Activated T-helper 17 cell treated with anti-CD3 and anti-CD28 coated beads, Interleukin-2, amount 50 U/mL, for 72 hours (primary cell): ENCODE measurements at regions not wholly inside any gene's neighbourhood (a gene's known extent, or its start where the extent isn't known, plus 50 kb on each side); places are given as distances from the start of the nearest gene placed in this dataset.

ENCODE experiments used
- ATAC-seq: fragments of 150-1000 bp; cut with Tn5 transposase; replicated peaks from 2 replicates; pipeline ENCODE4 v1.10.0; 2021; ENCODE audit warnings: mild to moderate bottlenecking, moderate library complexity
- H3K27ac Mint-ChIP-seq: one replicate; pipeline ENCODE4 v1.8.0; 2022; ENCODE audit warnings: mixed read lengths
- H3K27me3 Mint-ChIP-seq: one replicate; pipeline ENCODE4 v1.8.0; 2022; ENCODE audit warnings: mixed read lengths
- H3K36me3 Mint-ChIP-seq: one replicate; pipeline ENCODE4 v1.8.0; 2022; ENCODE audit warnings: low read depth, mild to moderate bottlenecking, mixed read lengths
- H3K4me1 Mint-ChIP-seq: one replicate; pipeline ENCODE4 v1.8.0; 2022; ENCODE audit warnings: mixed read lengths
- H3K4me3 Mint-ChIP-seq: one replicate; pipeline ENCODE4 v1.8.0; 2022; ENCODE audit warnings: mild to moderate bottlenecking, mixed read lengths
- H3K9me3 Mint-ChIP-seq: one replicate; pipeline ENCODE4 v1.8.0; 2022; ENCODE audit warnings: mixed read lengths

DNA sequence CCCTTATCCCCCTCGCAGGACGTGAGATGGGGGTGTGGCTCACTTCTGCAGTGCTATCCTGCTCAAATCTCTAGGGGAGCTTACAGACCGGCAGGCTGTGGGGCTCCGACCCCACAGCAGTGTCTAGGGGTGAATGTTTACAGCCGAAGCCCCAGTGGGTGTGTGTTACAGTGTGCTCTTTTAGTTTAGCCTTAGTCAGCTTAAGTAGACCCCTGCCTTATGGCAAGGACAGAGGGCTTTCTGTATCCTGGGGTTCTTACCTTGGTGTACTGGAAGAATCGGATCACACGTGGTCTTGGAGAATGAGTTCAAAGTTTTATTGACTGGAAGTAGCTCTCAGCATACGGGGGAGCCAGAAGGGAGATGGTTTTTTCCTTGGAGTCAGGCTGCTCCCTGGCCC lies 348.2 kb upstream of the GYPC start:
- no peak for ATAC-seq
- no peaks in the 10 kb centered on the region for H3K9me3 Mint-ChIP-seq
- H3K4me1 Mint-ChIP-seq, result no peaks in the 10 kb centered on the region

DNA sequence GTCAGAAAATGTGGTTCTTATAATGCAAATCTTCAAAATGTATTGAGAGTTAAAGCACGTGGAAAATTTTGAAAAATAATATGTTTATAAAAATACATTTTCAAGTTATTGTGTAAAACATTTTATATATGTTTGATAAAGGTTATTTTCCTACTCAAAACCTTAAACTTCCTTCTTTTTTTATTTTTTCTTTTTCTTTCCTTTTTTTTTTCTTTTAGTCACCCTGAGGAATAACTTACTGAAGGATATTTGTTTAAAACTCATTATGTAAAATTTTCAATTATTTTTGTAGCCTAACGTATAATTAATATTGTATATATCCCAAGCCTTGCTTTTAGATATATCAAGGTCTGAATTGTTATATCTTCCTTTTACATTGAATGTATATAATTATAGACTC lies 346.8 kb upstream of the GYPC start:
- Mint-ChIP-seq H3K4me3 (no peak overlapping the region), H3K4me1 (no peaks in the 10 kb centered on the region), H3K9me3 (no peaks in the 10 kb centered on the region), H3K36me3 (no peaks in the 10 kb centered on the region), H3K27ac (no peak overlapping the region), H3K27me3 (peaks cover 4% of the 10 kb centered on the region)
- no peak for ATAC-seq

More for the DNA sequence above, 348.2 kb upstream of the GYPC start:
- Mint-ChIP-seq H3K36me3 (no peaks in the 10 kb centered on the region), H3K27ac (no peak overlapping the region), H3K4me3 (no peak overlapping the region), H3K27me3 (peaks cover 4% of the 10 kb centered on the region)

DNA sequence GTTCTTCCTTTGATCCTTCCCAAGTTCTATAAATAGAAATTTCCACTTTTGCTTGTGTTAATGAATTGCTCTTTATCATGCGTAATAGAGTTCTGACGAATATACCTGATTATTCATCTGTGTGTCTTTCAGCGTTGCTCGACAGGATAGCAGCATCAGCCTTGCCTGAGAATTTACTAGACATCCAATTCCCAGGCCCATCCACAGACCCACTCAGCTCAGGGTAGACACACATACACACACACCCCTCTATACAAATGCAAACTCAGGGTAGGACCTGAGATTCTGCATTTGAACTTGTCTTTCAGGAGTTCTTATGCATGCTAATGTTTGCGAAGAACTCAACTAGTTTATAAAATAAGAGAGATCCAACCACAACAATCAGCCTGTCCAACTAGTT lies 343.4 kb upstream of the GYPC start:
- Mint-ChIP-seq H3K27ac (no peak overlapping the region), H3K4me3 (no peak overlapping the region), H3K9me3 (no peaks in the 10 kb centered on the region), H3K4me1 (no peaks in the 10 kb centered on the region), H3K36me3 (no peaks in the 10 kb centered on the region), H3K27me3 (peaks cover 8% of the 10 kb centered on the region)
- no peak for ATAC-seq

DNA sequence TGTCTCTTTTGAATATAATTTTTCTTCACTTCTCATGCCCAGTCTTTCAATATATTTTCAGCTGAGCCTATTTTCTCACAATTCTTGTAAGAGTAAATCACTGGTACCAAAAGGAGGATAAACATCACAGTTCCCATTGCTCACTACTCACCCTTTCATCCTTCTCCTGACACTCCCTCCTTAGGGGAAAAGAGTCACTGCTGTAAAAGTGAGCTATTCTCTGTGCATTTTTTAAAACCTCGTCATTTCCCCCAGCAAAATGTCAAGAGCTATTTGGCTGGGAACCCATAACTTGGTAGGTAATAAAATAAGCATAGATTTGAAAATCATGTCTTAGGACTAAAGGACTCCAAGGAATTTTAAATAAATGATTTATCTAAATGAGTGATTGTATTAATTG lies 340.1 kb upstream of the GYPC start:
- H3K4me1 Mint-ChIP-seq, result no peaks in the 10 kb centered on the region
- no peak overlapping the region for H3K27ac Mint-ChIP-seq
- ATAC-seq, result no peak
- no peaks in the 10 kb centered on the region for H3K9me3 Mint-ChIP-seq
- peaks cover 11% of the 10 kb centered on the region for H3K27me3 Mint-ChIP-seq
- H3K36me3 Mint-ChIP-seq, result no peaks in the 10 kb centered on the region
- H3K4me3 Mint-ChIP-seq, result no peak overlapping the region

DNA sequence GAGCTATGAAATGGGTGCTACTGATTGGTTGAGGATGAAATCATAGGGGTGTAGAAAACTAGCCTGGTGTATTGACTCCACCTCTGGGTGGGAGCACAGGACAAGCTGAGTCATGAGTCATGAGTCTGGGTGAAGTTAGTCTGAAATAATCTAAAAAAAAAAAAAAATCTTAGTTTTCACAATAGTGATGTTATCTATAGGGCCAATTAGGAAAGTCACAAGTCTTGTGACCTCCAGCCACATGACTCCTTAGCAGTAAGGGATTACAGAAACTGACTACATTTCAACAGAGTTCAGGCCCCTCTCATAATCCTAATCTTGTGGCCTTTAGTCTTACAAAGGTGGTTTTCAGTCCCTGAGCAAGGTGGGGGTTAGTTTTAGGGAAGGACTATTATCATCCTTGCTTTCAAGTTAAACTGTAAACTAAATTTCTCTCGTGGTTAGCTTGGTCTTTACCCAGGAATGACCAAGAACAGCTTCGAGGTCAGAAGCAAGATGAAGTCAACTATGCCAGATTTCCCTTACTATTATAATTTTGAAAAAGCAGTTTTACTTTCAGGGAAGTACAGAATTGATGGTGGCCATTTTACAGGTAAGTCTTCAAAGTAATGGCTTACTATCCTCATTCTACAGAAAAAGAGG lies 338.0 kb upstream of the GYPC start:
- Mint-ChIP-seq H3K4me3 (no peak overlapping the region), H3K4me1 (no peaks in the 10 kb centered on the region)
- no peak for ATAC-seq

DNA sequence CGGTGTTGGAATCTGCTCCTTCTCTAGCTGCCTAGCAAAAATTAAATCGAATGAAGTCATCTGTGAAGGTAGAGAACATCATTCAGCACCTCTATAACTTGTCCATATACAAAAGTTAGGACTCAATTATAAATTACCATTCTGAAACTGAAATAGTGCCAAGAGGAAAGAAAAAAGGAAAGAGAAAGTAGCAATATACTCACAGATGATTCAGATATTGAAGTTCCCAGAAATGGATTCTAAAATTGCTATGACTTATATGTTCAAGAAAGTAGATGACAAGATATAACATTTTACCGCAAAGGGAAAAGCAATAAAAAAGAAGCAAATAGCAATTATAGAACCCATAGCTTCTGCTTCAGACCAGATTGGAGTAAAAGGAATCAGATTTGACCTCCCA lies 333.6 kb upstream of the GYPC start:
- ATAC-seq, result no peak
- H3K9me3 Mint-ChIP-seq, result no peaks in the 10 kb centered on the region

More for the DNA sequence above, 338.0 kb upstream of the GYPC start:
- Mint-ChIP-seq H3K27ac (no peak overlapping the region), H3K27me3 (peaks cover 7% of the 10 kb centered on the region), H3K36me3 (no peaks in the 10 kb centered on the region), H3K9me3 (no peaks in the 10 kb centered on the region)

DNA sequence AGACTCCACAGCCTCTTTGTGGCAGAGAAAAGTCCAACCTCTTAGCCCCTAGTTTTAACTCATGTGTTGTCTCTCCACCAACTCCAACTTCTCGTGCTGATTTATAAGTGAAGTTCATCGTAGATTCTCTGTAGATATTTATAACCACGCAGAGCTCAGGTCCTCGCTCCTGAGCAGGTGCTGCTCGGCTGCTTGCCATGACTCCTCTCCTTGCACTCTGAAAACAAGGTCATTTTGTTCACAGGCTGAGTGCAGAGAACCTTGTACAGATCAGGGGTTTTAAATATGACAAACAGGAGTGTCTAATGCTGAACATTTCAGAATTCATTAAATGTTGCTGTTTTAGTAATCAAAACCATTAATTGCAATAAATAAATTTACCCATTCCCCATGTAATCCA lies 330.8 kb upstream of the GYPC start:
- Mint-ChIP-seq H3K4me1 (no peaks in the 10 kb centered on the region), H3K4me3 (no peak overlapping the region), H3K9me3 (no peaks in the 10 kb centered on the region), H3K27ac (no peak overlapping the region), H3K36me3 (no peaks in the 10 kb centered on the region), H3K27me3 (no peaks in the 10 kb centered on the region)
- ATAC-seq, result no peak

More for the DNA sequence above, 333.6 kb upstream of the GYPC start:
- Mint-ChIP-seq H3K4me3 (no peak overlapping the region), H3K4me1 (no peaks in the 10 kb centered on the region), H3K27me3 (peaks cover 4% of the 10 kb centered on the region), H3K36me3 (no peaks in the 10 kb centered on the region), H3K27ac (no peak overlapping the region)

DNA sequence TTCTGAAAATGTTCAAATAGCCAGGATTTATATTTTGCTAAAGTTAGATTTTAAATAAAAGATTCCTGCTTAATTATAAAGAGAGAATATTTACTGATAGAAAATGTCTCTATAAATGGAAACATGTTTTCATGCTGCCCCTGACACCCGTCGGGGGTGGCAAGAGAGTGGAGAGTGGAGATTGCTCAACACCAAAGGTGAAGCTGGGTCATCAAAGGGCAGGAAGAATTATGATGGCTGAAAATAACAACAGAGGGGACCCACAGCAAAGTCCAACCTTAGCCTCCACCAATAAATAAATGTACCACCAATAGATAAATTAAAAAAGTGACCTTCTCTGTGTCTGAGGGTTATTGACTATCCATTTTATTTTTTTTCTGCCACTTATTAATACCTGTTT lies 326.8 kb upstream of the GYPC start:
- no peaks in the 10 kb centered on the region for H3K36me3 Mint-ChIP-seq
- H3K9me3 Mint-ChIP-seq, result peaks cover 21% of the 10 kb centered on the region
- H3K27ac Mint-ChIP-seq, result no peak overlapping the region
- no peaks in the 10 kb centered on the region for H3K27me3 Mint-ChIP-seq
- no peak for ATAC-seq
- H3K4me1 Mint-ChIP-seq, result no peaks in the 10 kb centered on the region
- H3K4me3 Mint-ChIP-seq, result no peak overlapping the region

DNA sequence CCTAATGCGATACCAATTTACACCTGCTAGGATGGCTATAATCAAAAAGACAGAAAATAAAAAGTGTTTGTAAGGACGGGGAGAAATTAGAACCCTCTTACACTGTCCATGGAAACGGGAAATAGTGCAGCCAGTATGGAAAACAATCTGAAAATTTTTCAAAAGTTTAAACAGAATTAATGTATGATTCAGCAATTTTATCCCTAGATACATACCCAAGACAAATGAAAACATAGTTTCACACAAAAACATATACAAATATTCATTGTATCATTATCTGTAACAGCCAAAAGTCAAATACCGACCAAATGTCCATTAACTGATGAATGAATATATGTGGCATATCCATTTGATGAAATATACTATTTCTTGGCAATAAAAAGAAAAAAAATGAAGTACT lies 313.5 kb upstream of the GYPC start:
- H3K9me3 Mint-ChIP-seq, result peaks cover 5% of the 10 kb centered on the region
- H3K4me1 Mint-ChIP-seq, result no peaks in the 10 kb centered on the region
- peaks cover 5% of the 10 kb centered on the region for H3K27me3 Mint-ChIP-seq
- no peak for ATAC-seq
- H3K4me3 Mint-ChIP-seq, result no peak overlapping the region
- H3K36me3 Mint-ChIP-seq, result no peaks in the 10 kb centered on the region
- H3K27ac Mint-ChIP-seq, result no peak overlapping the region

DNA sequence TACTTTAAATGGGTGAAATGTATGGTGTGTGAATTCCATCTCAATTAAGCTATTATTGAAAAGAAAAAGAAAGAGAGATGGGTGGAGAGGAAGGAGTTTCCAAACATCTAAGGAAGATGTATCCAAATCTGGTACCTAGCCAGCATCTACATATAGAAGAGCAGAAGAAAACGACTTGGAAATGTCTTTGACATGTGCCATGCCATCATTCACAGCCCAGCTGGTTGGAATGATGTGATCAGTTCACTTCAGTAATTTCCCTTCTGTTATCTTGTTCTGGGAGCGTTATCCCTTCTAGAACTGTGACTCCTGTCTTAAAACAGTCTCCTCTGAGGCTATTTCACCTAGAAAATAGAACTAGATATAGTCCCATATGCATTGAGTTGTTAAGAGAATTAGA lies 312.8 kb upstream of the GYPC start:
- H3K27me3 Mint-ChIP-seq, result peaks cover 5% of the 10 kb centered on the region
- no peak overlapping the region for H3K27ac Mint-ChIP-seq
- no peak overlapping the region for H3K4me3 Mint-ChIP-seq
- peaks cover 5% of the 10 kb centered on the region for H3K9me3 Mint-ChIP-seq
- H3K36me3 Mint-ChIP-seq, result no peaks in the 10 kb centered on the region
- no peak for ATAC-seq
- H3K4me1 Mint-ChIP-seq, result no peaks in the 10 kb centered on the region

DNA sequence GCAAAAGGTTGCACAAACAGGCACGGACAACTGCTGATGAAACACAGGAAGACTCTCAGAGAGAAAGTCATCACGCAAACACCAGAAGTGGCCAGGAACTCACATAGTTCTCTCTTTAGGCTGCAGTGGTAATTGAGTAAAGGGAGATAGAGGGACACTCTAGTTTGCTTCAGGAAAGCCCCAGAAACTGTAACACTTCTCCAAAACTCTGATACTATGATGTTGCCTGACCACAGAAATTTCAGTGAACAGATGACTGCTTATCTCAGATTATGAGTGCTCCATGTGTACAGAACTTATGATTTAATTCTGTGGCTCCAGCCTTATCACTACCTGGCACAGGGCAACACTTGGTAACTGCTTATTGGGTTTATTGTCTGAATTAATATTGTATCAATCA lies 311.5 kb upstream of the GYPC start:
- ATAC-seq, result peak; percentile 23
- no peak overlapping the region for H3K4me3 Mint-ChIP-seq
- H3K27ac Mint-ChIP-seq, result no peak overlapping the region
- no peaks in the 10 kb centered on the region for H3K9me3 Mint-ChIP-seq
- no peaks in the 10 kb centered on the region for H3K36me3 Mint-ChIP-seq
- H3K27me3 Mint-ChIP-seq, result no peaks in the 10 kb centered on the region
- no peaks in the 10 kb centered on the region for H3K4me1 Mint-ChIP-seq

DNA sequence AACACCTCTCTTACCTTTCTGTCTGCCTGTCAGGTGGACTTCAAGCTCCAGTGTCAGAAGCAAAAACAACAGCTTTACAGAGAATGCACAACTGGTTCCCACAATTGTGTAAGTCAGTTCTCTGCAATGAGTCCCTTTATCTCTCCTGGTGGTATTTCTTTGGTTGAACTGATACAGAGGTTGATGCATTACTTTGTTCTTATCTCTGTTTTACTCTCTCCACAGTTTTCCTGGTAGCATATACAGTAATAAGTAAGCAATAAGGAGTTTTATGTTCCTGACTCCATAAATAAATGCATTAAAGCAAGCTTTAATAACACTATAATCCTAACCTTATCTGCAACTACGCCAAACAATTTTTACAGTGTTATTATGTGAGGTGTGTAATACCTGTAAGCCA lies 310.3 kb upstream of the GYPC start:
- Mint-ChIP-seq H3K4me3 (no peak overlapping the region), H3K4me1 (no peaks in the 10 kb centered on the region), H3K27ac (no peak overlapping the region), H3K9me3 (no peaks in the 10 kb centered on the region), H3K27me3 (peaks cover under 1% of the 10 kb centered on the region), H3K36me3 (no peaks in the 10 kb centered on the region)
- ATAC-seq, result no peak

DNA sequence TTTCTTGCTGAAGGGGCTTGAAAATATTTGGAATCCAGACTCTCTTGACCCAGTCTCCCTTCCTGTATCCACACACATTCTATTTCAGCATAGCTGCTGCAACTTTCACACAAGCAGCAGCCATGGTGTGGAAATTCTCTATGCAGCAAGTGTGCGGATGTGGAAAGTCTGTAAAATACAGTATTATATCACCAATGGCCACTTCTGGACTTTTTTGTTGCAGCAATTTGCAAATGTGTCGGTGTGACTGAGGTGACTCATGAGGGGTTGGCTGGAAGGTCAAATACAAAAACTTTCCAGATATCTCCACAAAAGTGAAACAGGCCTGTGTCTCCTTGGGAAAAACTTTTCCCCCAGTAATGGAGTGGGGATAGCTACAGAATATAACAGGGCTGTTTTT lies 299.3 kb upstream of the GYPC start:
- H3K36me3 Mint-ChIP-seq, result no peaks in the 10 kb centered on the region
- no peak for ATAC-seq
- H3K4me3 Mint-ChIP-seq, result no peak overlapping the region
- H3K9me3 Mint-ChIP-seq, result no peaks in the 10 kb centered on the region
- peaks cover 12% of the 10 kb centered on the region for H3K27me3 Mint-ChIP-seq
- no peaks in the 10 kb centered on the region for H3K4me1 Mint-ChIP-seq
- no peak overlapping the region for H3K27ac Mint-ChIP-seq

DNA sequence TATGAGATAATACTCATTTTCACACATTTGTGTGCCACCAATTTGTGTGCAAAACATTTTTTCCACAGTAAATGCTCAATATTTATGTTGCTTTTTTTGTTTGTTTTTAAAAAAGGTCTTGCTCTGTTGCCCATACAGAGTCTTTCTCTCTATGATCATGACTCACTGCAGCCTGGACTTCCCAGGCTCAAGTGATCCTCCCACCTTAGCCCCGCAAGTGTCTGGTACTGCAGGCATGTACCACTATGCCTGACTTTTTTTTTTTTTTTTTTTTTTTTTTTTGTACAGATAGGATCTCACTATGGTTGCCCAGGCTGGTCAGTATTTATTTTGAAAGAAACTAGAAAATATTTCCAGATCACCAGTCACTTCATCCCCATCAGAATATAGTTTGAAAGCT lies 297.8 kb upstream of the GYPC start:
- Mint-ChIP-seq H3K9me3 (no peaks in the 10 kb centered on the region), H3K27me3 (peaks cover 10% of the 10 kb centered on the region), H3K4me1 (no peaks in the 10 kb centered on the region), H3K27ac (no peak overlapping the region), H3K4me3 (no peak overlapping the region), H3K36me3 (no peaks in the 10 kb centered on the region)
- no peak for ATAC-seq

DNA sequence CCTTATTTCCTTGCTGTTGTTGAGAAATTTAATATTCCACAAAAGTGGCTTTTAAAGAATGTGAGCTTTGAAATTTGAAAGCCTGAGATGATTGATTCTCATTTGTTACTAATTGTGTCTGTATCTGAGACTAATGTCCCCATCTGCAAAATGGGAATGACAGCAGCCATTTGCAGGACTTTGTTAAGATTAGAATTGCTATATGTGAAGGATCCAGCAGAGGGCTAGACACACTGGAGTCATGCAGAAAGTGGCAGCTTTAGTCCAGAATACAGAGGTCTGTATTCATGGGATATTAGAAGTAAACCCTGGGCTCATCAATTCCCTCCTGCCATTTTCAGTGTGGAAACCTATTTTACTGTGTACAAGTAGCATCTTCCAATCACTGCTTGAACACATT lies 296.5 kb upstream of the GYPC start:
- ATAC-seq, result no peak
- H3K4me1 Mint-ChIP-seq, result no peaks in the 10 kb centered on the region
- H3K4me3 Mint-ChIP-seq, result no peak overlapping the region
- H3K27ac Mint-ChIP-seq, result no peak overlapping the region
- peaks cover 10% of the 10 kb centered on the region for H3K27me3 Mint-ChIP-seq
- no peaks in the 10 kb centered on the region for H3K9me3 Mint-ChIP-seq
- H3K36me3 Mint-ChIP-seq, result no peaks in the 10 kb centered on the region

DNA sequence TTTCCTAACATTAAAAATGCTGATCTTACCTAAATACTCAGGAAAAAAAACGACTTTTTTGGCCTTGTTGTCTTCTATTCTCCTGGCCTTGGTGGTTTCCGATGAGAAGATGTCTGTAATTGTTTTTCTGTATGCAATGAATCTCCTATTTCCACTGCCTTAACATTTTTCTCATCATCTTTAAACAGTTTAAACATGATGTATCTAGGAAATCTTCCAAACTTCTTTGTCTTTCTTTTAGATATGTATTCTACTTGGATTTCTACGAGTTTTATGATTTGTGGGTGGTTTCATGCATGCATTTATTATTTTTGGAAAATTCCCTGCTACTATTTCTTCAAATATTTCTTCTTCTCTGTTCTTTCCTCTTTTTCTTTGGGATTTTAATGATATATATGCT lies 288.6 kb upstream of the GYPC start:
- H3K36me3 Mint-ChIP-seq, result no peaks in the 10 kb centered on the region
- ATAC-seq, result no peak

More for the DNA sequence above, 288.6 kb upstream of the GYPC start:
- peaks cover 3% of the 10 kb centered on the region for H3K27me3 Mint-ChIP-seq
- no peak overlapping the region for H3K27ac Mint-ChIP-seq
- H3K4me1 Mint-ChIP-seq, result no peaks in the 10 kb centered on the region
- H3K4me3 Mint-ChIP-seq, result no peak overlapping the region
- no peaks in the 10 kb centered on the region for H3K9me3 Mint-ChIP-seq
